ENCODE measurements at regions not wholly inside any gene's neighbourhood (a gene's known extent, or its start where the extent isn't known, plus 50 kb on each side); places are given as distances from the start of the nearest gene placed in this dataset.

DNA sequence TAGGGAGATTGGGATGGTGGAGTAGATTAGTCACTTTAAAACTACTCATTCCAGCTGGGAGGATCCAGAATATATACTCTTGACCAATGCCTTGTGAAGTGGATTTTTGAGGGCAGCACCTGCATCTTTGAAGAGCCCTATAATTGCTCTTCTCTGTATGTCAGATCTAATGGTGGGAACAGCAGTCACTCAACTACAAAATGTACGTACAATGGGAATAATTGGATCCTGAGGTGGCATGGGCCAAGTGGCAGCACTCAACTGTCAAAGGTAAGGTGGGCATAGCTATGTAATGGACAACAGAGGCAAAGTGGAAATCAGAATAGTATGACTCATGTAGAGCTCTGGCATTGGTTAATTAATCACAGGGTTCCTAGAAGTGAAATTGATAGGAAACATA lies 51.6 kb upstream of the KIAA0040 start:
- Mint-ChIP-seq H3K36me3 (peaks cover 5% of the 10 kb centered on the region; the same call in 1 of the 2 replicates), H3K27me3 (ENCODE audit: low read depth) (peaks cover 5% of the 10 kb centered on the region), H3K4me3 (no peak overlapping the region), H3K4me1 (no peaks in the 10 kb centered on the region), H3K9me3 (peaks cover 39% of the 10 kb centered on the region), H3K27ac (no peak overlapping the region)
- TF ChIP-seq ZNF281 (CRISPR knock-in tag; IDR thresholded peaks at IDR 0.05), result no peak
- no peak for TF ChIP-seq OVOL2 (CRISPR knock-in tag; IDR thresholded peaks at IDR 0.05; ENCODE audit: borderline replicate concordance)
- no peak for TF ChIP-seq CBFB (CRISPR knock-in tag; IDR thresholded peaks at IDR 0.05; ENCODE audit: low read depth)
- TF ChIP-seq NR2C2 (CRISPR knock-in tag; IDR thresholded peaks at IDR 0.05), result no peak
- no peak for TF ChIP-seq ZBTB21 (CRISPR knock-in tag; IDR thresholded peaks at IDR 0.05; ENCODE audit: borderline replicate concordance)
- TF ChIP-seq PRDM15 (CRISPR knock-in tag; IDR thresholded peaks at IDR 0.05), result no peak
- no peak for TF ChIP-seq GTF2I (CRISPR knock-in tag; conservative IDR thresholded peaks at IDR 0.05)
- ChIA-PET CTCF (no interaction called here), POLR2A (no interaction called here)
- no peak for ATAC-seq
- DNase-seq (ENCODE audit: low spot score), result no peak
